HUES6 (cell line): ENCODE measurements at regions not wholly inside any gene's neighbourhood (a gene's known extent, or its start where the extent isn't known, plus 50 kb on each side); places are given as distances from the start of the nearest gene placed in this dataset.

ENCODE experiments used
- H3K27ac ChIP-seq: 2 replicates; pipeline ENCODE4 v1.7.0; 2013; ENCODE audit warnings: low read depth, mild to moderate bottlenecking, low read length, inconsistent platforms
- H3K27me3 ChIP-seq: 2 replicates; pipeline ENCODE4 v1.6.1; 2013; ENCODE audit warnings: low read length; ENCODE audit not compliant: control insufficient read depth, insufficient read depth
- H3K36me3 ChIP-seq: 2 replicates; pipeline ENCODE4 v1.6.1; 2013; ENCODE audit warnings: low read length; ENCODE audit not compliant: control insufficient read depth, insufficient read depth
- H3K4me1 ChIP-seq: 2 replicates; pipeline ENCODE4 v1.6.1; 2013; ENCODE audit warnings: low read length; ENCODE audit not compliant: control insufficient read depth, insufficient read depth
- H3K4me3 ChIP-seq: 2 replicates; pipeline ENCODE4 v1.5.1; 2013; ENCODE audit warnings: low read depth, low read length
- H3K9ac ChIP-seq: one replicate; pipeline ENCODE4 v1.6.1; 2013; ENCODE audit warnings: mild to moderate bottlenecking, low read length
- H3K9me3 ChIP-seq: 2 replicates; pipeline ENCODE4 v1.6.1; 2013; ENCODE audit warnings: low read depth, low read length; ENCODE audit not compliant: control insufficient read depth, insufficient read depth

GRCh38 chr5:39816156-39816845 lies 391.5 kb upstream of the DAB2 start:
- Histone ChIP-seq H3K27me3 (no peaks in the 10 kb centered on the region), H3K27ac (no peak overlapping the region), H3K4me3 (no peak overlapping the region)

GRCh38 chr5:39815711-39816110 lies 390.9 kb upstream of the DAB2 start:
- Histone ChIP-seq H3K36me3 (no peaks in the 10 kb centered on the region), H3K4me1 (no peaks in the 10 kb centered on the region), H3K27me3 (no peaks in the 10 kb centered on the region), H3K9me3 (no peaks in the 10 kb centered on the region), H3K9ac (no peak overlapping the region), H3K27ac (no peak overlapping the region), H3K4me3 (no peak overlapping the region)

More at GRCh38 chr5:39816156-39816845, 391.5 kb upstream of the DAB2 start:
- H3K9ac ChIP-seq = no peak overlapping the region
- no peaks in the 10 kb centered on the region for H3K4me1 ChIP-seq
- no peaks in the 10 kb centered on the region for H3K36me3 ChIP-seq
- H3K9me3 ChIP-seq = no peaks in the 10 kb centered on the region

- H3K9ac ChIP-seq = no peak overlapping the region
Observed at GRCh38 chr5:39811381-39811780, 386.6 kb upstream of the DAB2 start.

GRCh38 chr5:39808656-39809055 lies 383.9 kb upstream of the DAB2 start:
- Histone ChIP-seq H3K36me3 (no peaks in the 10 kb centered on the region), H3K9me3 (no peaks in the 10 kb centered on the region), H3K9ac (no peak overlapping the region), H3K27ac (no peak overlapping the region), H3K4me1 (no peaks in the 10 kb centered on the region), H3K27me3 (no peaks in the 10 kb centered on the region), H3K4me3 (no peak overlapping the region)

More at GRCh38 chr5:39811381-39811780, 386.6 kb upstream of the DAB2 start:
- Histone ChIP-seq H3K4me3 (no peak overlapping the region), H3K27ac (no peak overlapping the region), H3K9me3 (no peaks in the 10 kb centered on the region), H3K36me3 (no peaks in the 10 kb centered on the region), H3K27me3 (no peaks in the 10 kb centered on the region), H3K4me1 (no peaks in the 10 kb centered on the region)

- no peaks in the 10 kb centered on the region; the same call in 1 of the 2 replicates for H3K27me3 ChIP-seq
- H3K36me3 ChIP-seq = no peaks in the 10 kb centered on the region
- no peak overlapping the region for H3K9ac ChIP-seq
- no peaks in the 10 kb centered on the region for H3K4me1 ChIP-seq
- H3K4me3 ChIP-seq = no peak overlapping the region
- H3K9me3 ChIP-seq = no peaks in the 10 kb centered on the region
- H3K27ac ChIP-seq = no peak overlapping the region
Observed at GRCh38 chr5:39801306-39801705, 376.5 kb upstream of the DAB2 start.

- H3K27ac ChIP-seq = no peak overlapping the region
- H3K4me1 ChIP-seq = no peaks in the 10 kb centered on the region
- no peaks in the 10 kb centered on the region for H3K36me3 ChIP-seq
- no peak overlapping the region for H3K4me3 ChIP-seq
- no peaks in the 10 kb centered on the region for H3K9me3 ChIP-seq
- H3K27me3 ChIP-seq = no peaks in the 10 kb centered on the region; the same call in 1 of the 2 replicates
- no peak overlapping the region for H3K9ac ChIP-seq
Observed at GRCh38 chr5:39800042-39800601, 375.3 kb upstream of the DAB2 start.

GRCh38 chr5:39799242-39799641 lies 374.5 kb upstream of the DAB2 start:
- H3K27ac ChIP-seq = no peak overlapping the region
- no peaks in the 10 kb centered on the region for H3K36me3 ChIP-seq
- no peak overlapping the region for H3K4me3 ChIP-seq
- H3K9me3 ChIP-seq = no peaks in the 10 kb centered on the region
- no peaks in the 10 kb centered on the region for H3K4me1 ChIP-seq
- H3K27me3 ChIP-seq = no peaks in the 10 kb centered on the region; the same call in 1 of the 2 replicates
- H3K9ac ChIP-seq = no peak overlapping the region

GRCh38 chr5:39794513-39795210 lies 369.9 kb upstream of the DAB2 start:
- Histone ChIP-seq H3K9me3 (no peaks in the 10 kb centered on the region), H3K27ac (no peak overlapping the region)

GRCh38 chr5:39785410-39785809 lies 360.6 kb upstream of the DAB2 start:
- Histone ChIP-seq H3K27me3 (no peaks in the 10 kb centered on the region), H3K4me3 (no peak overlapping the region), H3K36me3 (no peaks in the 10 kb centered on the region), H3K27ac (no peak overlapping the region), H3K9me3 (0 out of 2 replicates have a peak, but pooled peaks cover 4% of the 10 kb centered on the region), H3K9ac (no peak overlapping the region), H3K4me1 (peaks cover 3% of the 10 kb centered on the region)

More at GRCh38 chr5:39794513-39795210, 369.9 kb upstream of the DAB2 start:
- no peaks in the 10 kb centered on the region for H3K36me3 ChIP-seq
- no peak overlapping the region for H3K4me3 ChIP-seq
- no peaks in the 10 kb centered on the region; the same call in 1 of the 2 replicates for H3K27me3 ChIP-seq
- no peak overlapping the region for H3K9ac ChIP-seq
- H3K4me1 ChIP-seq = no peaks in the 10 kb centered on the region

GRCh38 chr5:39783756-39784421 lies 359.1 kb upstream of the DAB2 start:
- Histone ChIP-seq H3K4me1 (peaks cover 8% of the 10 kb centered on the region), H3K27ac (no peak overlapping the region), H3K9ac (no peak overlapping the region), H3K36me3 (no peaks in the 10 kb centered on the region), H3K4me3 (no peak overlapping the region), H3K9me3 (0 out of 2 replicates have a peak, but pooled peaks cover 4% of the 10 kb centered on the region), H3K27me3 (no peaks in the 10 kb centered on the region)
